Mucosa of stomach (tissue), 1 donor: ENCODE measurements at regions not wholly inside any gene's neighbourhood (a gene's known extent, or its start where the extent isn't known, plus 50 kb on each side); places are given as distances from the start of the nearest gene placed in this dataset.

ENCODE experiments used
- H3K27me3 ChIP-seq: one replicate; pipeline ENCODE4 v1.7.0; 2013; ENCODE audit warnings: mild to moderate bottlenecking, low read length; ENCODE audit not compliant: control insufficient read depth, insufficient read depth
- H3K36me3 ChIP-seq: one replicate; pipeline ENCODE4 v1.7.0; 2013; ENCODE audit warnings: low read length; ENCODE audit not compliant: control insufficient read depth, insufficient read depth
- H3K4me1 ChIP-seq: one replicate; pipeline ENCODE4 v1.7.0; 2013; ENCODE audit warnings: mild to moderate bottlenecking, low read length; ENCODE audit not compliant: control insufficient read depth, insufficient read depth
- H3K4me3 ChIP-seq: one replicate; pipeline ENCODE4 v1.7.0; 2013; ENCODE audit warnings: low read length
- H3K9ac ChIP-seq: one replicate; pipeline ENCODE4 v1.7.0; 2013; ENCODE audit warnings: mild to moderate bottlenecking, low read length, moderate library complexity
- H3K9me3 ChIP-seq: one replicate; pipeline ENCODE4 v1.7.0; 2013; ENCODE audit warnings: mild to moderate bottlenecking, low read length, moderate library complexity; ENCODE audit not compliant: control insufficient read depth
- donor health status: Pancreatic carcinoma.

DNA sequence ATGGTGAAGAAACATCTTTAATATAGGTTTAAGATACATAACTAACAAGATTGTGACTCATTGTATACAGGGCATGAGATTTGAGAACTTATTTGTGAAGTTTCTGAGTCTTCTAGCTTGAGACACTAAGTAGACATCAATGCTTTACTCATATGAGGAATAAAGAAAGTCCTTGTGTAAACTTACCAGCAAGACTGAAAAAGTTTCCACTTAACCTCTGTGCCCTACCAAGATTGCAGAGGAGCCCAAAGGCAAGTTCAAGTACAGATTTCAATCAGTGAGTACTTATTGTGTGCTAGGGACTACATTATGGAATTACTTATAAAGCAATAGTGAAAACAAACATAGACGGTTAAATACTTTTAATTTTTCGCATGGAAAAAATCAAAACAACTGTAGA lies 1041.2 kb upstream of the CELF4 start:
- Histone ChIP-seq H3K9me3 (no peaks in the 10 kb centered on the region), H3K4me3 (no peak overlapping the region), H3K36me3 (no peaks in the 10 kb centered on the region), H3K9ac (no peak overlapping the region), H3K27me3 (no peaks in the 10 kb centered on the region), H3K4me1 (no peaks in the 10 kb centered on the region)

DNA sequence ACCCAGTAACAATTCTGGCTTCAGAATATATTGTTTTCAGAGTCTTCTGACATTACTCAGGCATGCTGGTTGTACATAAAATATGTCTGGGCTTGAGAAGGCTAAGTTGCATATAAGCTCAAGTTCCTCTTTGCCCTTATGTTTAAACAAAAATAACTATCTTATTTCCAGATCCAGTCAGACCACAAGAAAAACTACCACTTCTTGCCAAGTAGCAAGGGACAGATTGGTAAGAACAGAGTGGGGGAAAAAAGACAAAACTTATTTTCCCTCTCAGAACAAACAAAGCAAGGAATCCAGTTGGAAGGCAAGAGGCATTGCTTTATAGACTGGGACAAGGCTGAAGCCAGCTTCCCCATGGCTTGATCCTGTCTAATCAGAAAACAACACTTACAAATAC lies 1036.7 kb upstream of the CELF4 start:
- H3K4me1 ChIP-seq, result no peaks in the 10 kb centered on the region
- no peaks in the 10 kb centered on the region for H3K27me3 ChIP-seq

DNA sequence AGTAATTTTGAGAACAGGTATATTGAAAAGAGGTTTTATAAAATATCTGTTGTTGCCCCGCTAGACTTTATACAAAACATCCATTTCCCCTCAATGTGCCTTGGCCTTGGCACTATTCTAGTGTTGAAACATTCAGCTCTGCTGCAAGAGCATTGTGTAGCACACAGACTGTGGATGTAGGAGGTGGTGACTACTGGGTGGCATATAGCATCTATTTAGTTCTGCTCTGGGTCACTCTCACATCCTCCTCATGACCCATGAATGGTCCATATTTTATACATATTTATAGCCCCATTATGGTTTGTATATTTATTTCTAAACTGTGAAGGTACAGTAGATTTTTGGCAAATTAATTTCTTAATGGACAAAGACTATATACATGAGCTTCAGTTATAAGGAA lies 1022.0 kb upstream of the CELF4 start:
- Histone ChIP-seq H3K4me1 (no peaks in the 10 kb centered on the region), H3K27me3 (no peaks in the 10 kb centered on the region), H3K9me3 (no peaks in the 10 kb centered on the region), H3K9ac (no peak overlapping the region), H3K4me3 (no peak overlapping the region), H3K36me3 (no peaks in the 10 kb centered on the region)

More for the DNA sequence above, 1036.7 kb upstream of the CELF4 start:
- no peaks in the 10 kb centered on the region for H3K9me3 ChIP-seq
- no peaks in the 10 kb centered on the region for H3K36me3 ChIP-seq
- H3K4me3 ChIP-seq, result no peak overlapping the region
- H3K9ac ChIP-seq, result no peak overlapping the region

- H3K9me3 ChIP-seq, result no peaks in the 10 kb centered on the region
- H3K4me1 ChIP-seq, result no peaks in the 10 kb centered on the region
- H3K36me3 ChIP-seq, result no peaks in the 10 kb centered on the region
- no peak overlapping the region for H3K9ac ChIP-seq
- no peaks in the 10 kb centered on the region for H3K27me3 ChIP-seq
- no peak overlapping the region for H3K4me3 ChIP-seq
These were observed 1020.7 kb upstream of the CELF4 start for GRCh38 chr18:38586327-38586726.

DNA sequence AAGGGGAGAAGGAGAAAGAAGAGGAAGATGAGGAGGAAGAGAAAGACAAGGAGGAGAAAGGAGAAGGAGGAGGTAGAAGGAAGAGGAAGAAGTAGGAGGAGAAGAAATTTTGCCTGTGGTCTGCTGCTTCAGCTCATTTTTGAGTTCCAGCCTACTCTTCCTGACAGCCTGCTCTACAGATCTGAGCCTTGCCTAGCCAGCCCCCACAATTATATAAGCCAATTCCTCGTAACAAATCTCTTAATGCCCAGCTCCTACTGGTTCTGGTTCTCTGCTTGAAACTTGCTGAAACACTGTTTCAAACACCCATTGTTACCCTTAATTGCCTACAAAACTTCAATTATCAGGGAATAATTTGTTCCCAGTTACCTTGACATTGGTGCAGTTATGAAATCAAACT lies 1014.2 kb upstream of the CELF4 start:
- Histone ChIP-seq H3K4me1 (no peaks in the 10 kb centered on the region), H3K27me3 (no peaks in the 10 kb centered on the region), H3K4me3 (no peak overlapping the region), H3K36me3 (no peaks in the 10 kb centered on the region), H3K9me3 (no peaks in the 10 kb centered on the region), H3K9ac (no peak overlapping the region)

GRCh38 chr18:38576916-38577315 lies 1011.3 kb upstream of the CELF4 start:
- no peak overlapping the region for H3K4me3 ChIP-seq
- H3K36me3 ChIP-seq, result no peaks in the 10 kb centered on the region
- H3K27me3 ChIP-seq, result no peaks in the 10 kb centered on the region
- no peak overlapping the region for H3K9ac ChIP-seq
- no peaks in the 10 kb centered on the region for H3K9me3 ChIP-seq
- H3K4me1 ChIP-seq, result no peaks in the 10 kb centered on the region

DNA sequence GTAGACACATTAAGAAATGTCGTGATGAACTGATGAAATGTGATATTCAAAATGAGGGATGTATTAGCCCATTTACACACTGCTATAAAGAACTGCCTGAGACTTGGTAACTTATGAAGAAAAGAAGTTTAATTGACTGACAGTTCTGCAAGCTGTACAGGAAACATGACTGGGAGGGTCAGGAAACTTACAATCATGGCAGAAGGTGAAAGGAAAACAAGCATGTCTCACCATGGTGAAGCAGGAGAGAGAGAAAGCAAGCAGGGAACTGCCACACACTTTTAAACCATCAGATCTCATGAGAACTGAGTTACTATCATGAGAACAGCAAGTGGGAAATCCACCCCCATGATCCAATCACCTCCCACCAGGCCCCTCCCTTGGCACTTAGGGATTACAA lies 1010.8 kb upstream of the CELF4 start:
- H3K4me1 ChIP-seq, result no peaks in the 10 kb centered on the region
- H3K9ac ChIP-seq, result no peak overlapping the region
- H3K27me3 ChIP-seq, result no peaks in the 10 kb centered on the region
- no peak overlapping the region for H3K4me3 ChIP-seq
- no peaks in the 10 kb centered on the region for H3K36me3 ChIP-seq
- no peaks in the 10 kb centered on the region for H3K9me3 ChIP-seq

- Histone ChIP-seq H3K9me3 (no peaks in the 10 kb centered on the region), H3K4me1 (no peaks in the 10 kb centered on the region), H3K9ac (no peak overlapping the region), H3K27me3 (no peaks in the 10 kb centered on the region), H3K36me3 (no peaks in the 10 kb centered on the region), H3K4me3 (no peak overlapping the region)
These were observed 1010.0 kb upstream of the CELF4 start for GRCh38 chr18:38575648-38576047.

DNA sequence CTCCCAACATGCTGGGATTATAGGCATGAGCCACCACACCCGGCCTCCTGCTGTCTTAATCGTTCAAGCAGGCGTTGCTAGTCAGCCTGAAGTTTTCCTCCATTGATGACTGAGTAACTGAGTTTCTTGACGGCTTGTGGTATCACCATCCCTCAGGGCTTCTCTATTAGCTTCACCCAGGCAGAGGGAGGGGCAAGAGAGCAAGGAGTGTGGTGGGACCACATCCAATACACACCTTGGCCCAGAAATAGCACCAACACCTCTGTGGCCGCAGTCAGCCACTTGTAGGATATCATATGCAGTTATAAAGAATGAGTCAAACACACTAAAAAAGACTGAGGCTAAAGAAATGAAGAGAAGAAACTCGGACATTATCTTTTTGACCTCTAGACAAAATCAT lies 1009.4 kb upstream of the CELF4 start:
- Histone ChIP-seq H3K36me3 (no peaks in the 10 kb centered on the region), H3K9me3 (no peaks in the 10 kb centered on the region), H3K9ac (no peak overlapping the region), H3K27me3 (no peaks in the 10 kb centered on the region), H3K4me3 (no peak overlapping the region), H3K4me1 (no peaks in the 10 kb centered on the region)

DNA sequence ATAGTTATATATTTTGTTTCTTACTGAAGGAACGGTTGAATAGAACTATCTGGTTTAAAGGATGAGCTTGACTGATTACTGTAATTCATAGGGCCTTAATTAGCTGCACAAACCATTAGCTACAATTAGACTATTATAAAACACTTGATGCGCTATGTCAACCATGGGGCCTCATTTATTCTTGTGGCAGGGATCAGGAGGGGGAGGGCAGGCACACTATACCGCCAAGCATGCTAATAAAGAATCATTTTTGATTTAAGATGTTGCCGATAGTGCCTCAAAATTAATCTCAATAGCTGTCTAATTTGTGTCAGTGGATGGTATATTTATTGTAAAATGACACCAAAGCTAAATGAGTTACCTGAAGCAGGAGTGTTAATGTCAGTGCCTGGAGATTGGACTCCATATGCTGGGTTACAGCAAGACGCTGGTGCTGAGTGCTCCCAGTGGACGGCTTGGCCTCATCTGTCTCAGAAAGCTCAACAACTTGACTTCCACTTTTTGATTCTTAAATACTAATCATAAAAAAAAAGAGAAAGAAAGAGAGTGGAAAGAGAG lies 1007.0 kb upstream of the CELF4 start:
- Histone ChIP-seq H3K4me1 (no peaks in the 10 kb centered on the region), H3K9ac (no peak overlapping the region), H3K9me3 (no peaks in the 10 kb centered on the region), H3K4me3 (no peak overlapping the region), H3K36me3 (no peaks in the 10 kb centered on the region), H3K27me3 (no peaks in the 10 kb centered on the region)

DNA sequence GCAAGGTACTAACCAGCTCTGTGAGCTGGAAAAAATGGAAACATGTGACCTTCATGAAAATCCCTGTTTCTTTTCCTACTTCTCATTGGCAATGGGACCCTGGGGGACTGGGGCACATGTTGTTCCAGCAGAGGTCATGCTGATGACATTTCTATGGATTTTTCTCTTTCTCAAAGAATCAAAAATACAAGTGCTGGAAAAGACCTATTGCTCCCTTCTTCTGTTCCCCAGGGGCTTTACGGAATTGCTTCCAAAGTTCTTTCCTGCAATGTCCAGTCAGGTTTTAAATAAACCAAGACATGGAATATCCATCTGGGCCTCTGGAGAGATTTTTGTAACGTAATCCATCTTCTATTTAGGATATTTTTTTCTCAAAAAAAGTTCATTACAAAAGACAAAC lies 1006.1 kb upstream of the CELF4 start:
- H3K4me3 ChIP-seq, result no peak overlapping the region
- no peaks in the 10 kb centered on the region for H3K4me1 ChIP-seq
- H3K9me3 ChIP-seq, result no peaks in the 10 kb centered on the region
- no peaks in the 10 kb centered on the region for H3K36me3 ChIP-seq
- no peaks in the 10 kb centered on the region for H3K27me3 ChIP-seq
- H3K9ac ChIP-seq, result no peak overlapping the region

GRCh38 chr18:38565513-38565912 lies 999.9 kb upstream of the CELF4 start:
- Histone ChIP-seq H3K4me3 (no peak overlapping the region), H3K27me3 (no peaks in the 10 kb centered on the region), H3K36me3 (no peaks in the 10 kb centered on the region), H3K9ac (no peak overlapping the region), H3K4me1 (no peaks in the 10 kb centered on the region), H3K9me3 (no peaks in the 10 kb centered on the region)

DNA sequence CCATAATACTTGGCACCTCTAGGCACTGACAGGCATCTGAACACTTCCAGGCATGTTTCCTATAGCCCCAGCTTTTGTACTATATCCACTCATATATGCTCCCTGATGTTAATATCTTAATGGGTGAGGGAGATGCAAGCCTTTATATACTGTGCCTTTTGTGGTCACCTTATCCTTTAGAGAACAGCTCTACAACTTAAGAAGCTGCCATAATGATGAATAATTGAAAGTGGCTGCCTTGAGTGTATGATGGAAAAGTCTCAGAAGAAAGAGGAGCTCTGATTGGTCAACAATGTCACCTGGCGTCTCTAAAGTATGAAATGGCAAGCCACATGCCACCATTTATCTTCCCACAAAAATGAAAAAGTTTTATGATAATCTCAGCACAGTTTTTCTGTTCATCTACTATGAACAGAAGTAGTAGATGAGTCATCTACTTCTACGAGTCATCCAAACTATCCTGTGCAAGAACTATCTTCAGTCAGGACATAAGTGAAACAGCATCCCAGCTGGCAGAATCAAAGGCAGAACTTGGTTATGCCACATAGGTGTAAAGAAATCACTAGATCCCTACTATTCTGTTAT lies 997.9 kb upstream of the CELF4 start:
- Histone ChIP-seq H3K4me1 (no peaks in the 10 kb centered on the region), H3K9me3 (no peaks in the 10 kb centered on the region), H3K36me3 (no peaks in the 10 kb centered on the region), H3K27me3 (no peaks in the 10 kb centered on the region), H3K4me3 (no peak overlapping the region), H3K9ac (no peak overlapping the region)
